Karpas-422 (cell line): ENCODE measurements at regions not wholly inside any gene's neighbourhood (a gene's known extent, or its start where the extent isn't known, plus 50 kb on each side); places are given as distances from the start of the nearest gene placed in this dataset.

ENCODE experiments used
- DNase-seq: peaks from one replicate; pipeline ENCODE4 v3.0.0-alpha.2; 2015
- H2AFZ ChIP-seq: fragments of 200-600 bp; sonication (generic); 2 replicates; pipeline ENCODE4 v1.6.1; 2014; ENCODE audit warnings: antibody characterized with exemption, low read length, mixed read lengths
- H3K27ac ChIP-seq: fragments of 200-600 bp; sonication (generic); 2 replicates; pipeline ENCODE4 v1.5.1; 2014; ENCODE audit warnings: mild to moderate bottlenecking, low read length, moderate library complexity
- H3K27me3 ChIP-seq: fragments of 200-600 bp; sonication (generic); 2 replicates; pipeline ENCODE4 v1.6.1; 2014; ENCODE audit warnings: low read length, mixed read lengths
- H3K36me3 ChIP-seq: fragments of 200-600 bp; sonication (generic); 2 replicates; pipeline ENCODE4 v1.6.1; 2014; ENCODE audit warnings: low read length, mixed read lengths; ENCODE audit not compliant: insufficient read depth
- H3K4me1 ChIP-seq: fragments of 200-600 bp; sonication (generic); 2 replicates; pipeline ENCODE4 v1.6.1; 2014; ENCODE audit warnings: mild to moderate bottlenecking, low read length, mixed read lengths
- H3K4me2 ChIP-seq: fragments of 200-600 bp; sonication (generic); 2 replicates; pipeline ENCODE4 v1.6.1; 2014; ENCODE audit warnings: low read length, low read depth, mild to moderate bottlenecking; ENCODE audit not compliant: poor library complexity, severe bottlenecking
- H3K4me3 ChIP-seq: fragments of 200-600 bp; sonication (generic); 2 replicates; pipeline ENCODE4 v1.5.1; 2014; ENCODE audit warnings: mild to moderate bottlenecking, antibody characterized with exemption, low read length, mixed read lengths
- H3K79me2 ChIP-seq: fragments of 200-600 bp; sonication (generic); 2 replicates; pipeline ENCODE4 v1.6.1; 2014; ENCODE audit warnings: mild to moderate bottlenecking, low read length, mixed read lengths
- H3K9ac ChIP-seq: fragments of 200-600 bp; sonication (generic); 2 replicates; pipeline ENCODE4 v1.6.0; 2014; ENCODE audit warnings: low read length
- H3K9me2 ChIP-seq: fragments of 200-600 bp; sonication (generic), shearing (Covaris generic); replicated peaks from 2 replicates; pipeline ENCODE4 v1.6.0; 2014; ENCODE audit warnings: mild to moderate bottlenecking, low read length, moderate library complexity; ENCODE audit not compliant: insufficient read depth
- H3K9me3 ChIP-seq: fragments of 300-700, 200-600 bp; sonication (generic); 2 replicates; pipeline ENCODE4 v1.6.1; 2014; ENCODE audit warnings: low read length, mixed read lengths
- H4K20me1 ChIP-seq: fragments of 200-600 bp; sonication (generic); 2 replicates; pipeline ENCODE4 v1.6.1; 2014; ENCODE audit warnings: mild to moderate bottlenecking, antibody characterized with exemption, low read length, low read depth; ENCODE audit not compliant: insufficient read depth

- H3K27ac ChIP-seq: no peak overlapping the region
- H2AFZ ChIP-seq: no peak overlapping the region
- no peaks in the 10 kb centered on the region; the same call in 1 of the 2 replicates for H3K27me3 ChIP-seq
- H3K4me2 ChIP-seq: no peak overlapping the region
- no peaks in the 10 kb centered on the region for H4K20me1 ChIP-seq
- no peaks in the 10 kb centered on the region for H3K79me2 ChIP-seq
- peaks cover 5% of the 10 kb centered on the region for H3K4me1 ChIP-seq
- no peaks in the 10 kb centered on the region for H3K9me2 ChIP-seq
- no peak for DNase-seq
- H3K9ac ChIP-seq: no peak overlapping the region
- peaks cover 3% of the 10 kb centered on the region; the same call in 1 of the 2 replicates for H3K9me3 ChIP-seq
- no peaks in the 10 kb centered on the region for H3K36me3 ChIP-seq
- no peak overlapping the region for H3K4me3 ChIP-seq
Measured at GRCh38 chr2:171247741-171248662, 87.3 kb upstream of the TLK1 start.

- no peak overlapping the region for H3K4me3 ChIP-seq
- no peak overlapping the region for H3K4me2 ChIP-seq
- no peaks in the 10 kb centered on the region for H3K9me2 ChIP-seq
- no peaks in the 10 kb centered on the region for H3K79me2 ChIP-seq
- peaks cover 3% of the 10 kb centered on the region; the same call in 1 of the 2 replicates for H3K9me3 ChIP-seq
- no peaks in the 10 kb centered on the region for H3K36me3 ChIP-seq
- no peaks in the 10 kb centered on the region; the same call in 1 of the 2 replicates for H3K27me3 ChIP-seq
- no peaks in the 10 kb centered on the region for H4K20me1 ChIP-seq
- no peak overlapping the region for H3K27ac ChIP-seq
- no peak overlapping the region for H2AFZ ChIP-seq
- peak; percentile 46 for DNase-seq
- H3K9ac ChIP-seq: no peak overlapping the region
- peaks cover 5% of the 10 kb centered on the region for H3K4me1 ChIP-seq
Measured at GRCh38 chr2:171244970-171245782, 84.5 kb upstream of the TLK1 start.

DNA sequence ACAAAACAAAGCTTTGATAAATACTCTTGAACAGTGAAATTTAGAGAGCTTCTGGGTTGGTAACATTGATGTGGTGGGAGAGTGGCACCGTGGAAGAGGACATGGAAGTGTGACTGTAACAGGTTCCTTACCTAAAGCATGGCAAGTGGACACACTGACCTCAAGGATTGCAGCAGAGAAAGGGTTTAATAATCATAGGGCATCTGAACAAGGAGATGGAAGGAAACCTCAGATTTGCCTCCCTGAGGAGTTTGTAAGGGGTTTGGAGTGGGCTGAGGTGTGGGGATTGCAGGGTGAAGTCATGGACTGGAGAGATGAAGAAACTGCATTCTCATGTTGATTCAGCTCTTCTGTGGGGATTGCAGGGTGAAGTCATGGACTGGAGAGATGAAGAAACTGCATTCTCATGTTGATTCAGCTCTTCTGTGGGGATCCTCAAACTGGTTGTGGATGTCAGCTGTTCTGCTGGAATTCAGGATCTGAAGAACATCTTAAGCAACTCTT lies 83.8 kb upstream of the TLK1 start:
- H2AFZ ChIP-seq: no peak overlapping the region
- H4K20me1 ChIP-seq: no peaks in the 10 kb centered on the region
- no peak overlapping the region for H3K27ac ChIP-seq
- H3K9me3 ChIP-seq: peaks cover 3% of the 10 kb centered on the region; the same call in 1 of the 2 replicates
- H3K36me3 ChIP-seq: no peaks in the 10 kb centered on the region
- H3K4me3 ChIP-seq: no peak overlapping the region
- no peak overlapping the region for H3K9ac ChIP-seq
- peaks cover 5% of the 10 kb centered on the region for H3K4me1 ChIP-seq
- H3K27me3 ChIP-seq: no peaks in the 10 kb centered on the region; the same call in 1 of the 2 replicates
- H3K79me2 ChIP-seq: no peaks in the 10 kb centered on the region
- no peaks in the 10 kb centered on the region for H3K9me2 ChIP-seq
- no peak for DNase-seq
- no peak overlapping the region for H3K4me2 ChIP-seq

- Histone ChIP-seq H3K27me3 (no peaks in the 10 kb centered on the region), H3K4me1 (no peaks in the 10 kb centered on the region), H2AFZ (no peak overlapping the region), H4K20me1 (no peaks in the 10 kb centered on the region), H3K4me2 (no peak overlapping the region), H3K9me2 (no peaks in the 10 kb centered on the region), H3K9ac (no peak overlapping the region), H3K4me3 (no peak overlapping the region), H3K79me2 (no peaks in the 10 kb centered on the region), H3K9me3 (peaks cover 3% of the 10 kb centered on the region; the same call in 1 of the 2 replicates), H3K36me3 (no peaks in the 10 kb centered on the region), H3K27ac (no peak overlapping the region)
- no peak for DNase-seq
Measured at GRCh38 chr2:171241771-171242170, 81.1 kb upstream of the TLK1 start.

- Histone ChIP-seq H4K20me1 (no peaks in the 10 kb centered on the region), H3K9me2 (no peaks in the 10 kb centered on the region), H3K36me3 (no peaks in the 10 kb centered on the region), H3K4me3 (no peak overlapping the region), H3K9me3 (no peaks in the 10 kb centered on the region), H3K79me2 (no peaks in the 10 kb centered on the region), H3K4me2 (no peak overlapping the region), H3K4me1 (no peaks in the 10 kb centered on the region), H2AFZ (no peak overlapping the region), H3K27ac (no peak overlapping the region), H3K9ac (no peak overlapping the region), H3K27me3 (no peaks in the 10 kb centered on the region)
- no peak for DNase-seq
Measured at GRCh38 chr2:171238946-171239345, 78.3 kb upstream of the TLK1 start.

DNA sequence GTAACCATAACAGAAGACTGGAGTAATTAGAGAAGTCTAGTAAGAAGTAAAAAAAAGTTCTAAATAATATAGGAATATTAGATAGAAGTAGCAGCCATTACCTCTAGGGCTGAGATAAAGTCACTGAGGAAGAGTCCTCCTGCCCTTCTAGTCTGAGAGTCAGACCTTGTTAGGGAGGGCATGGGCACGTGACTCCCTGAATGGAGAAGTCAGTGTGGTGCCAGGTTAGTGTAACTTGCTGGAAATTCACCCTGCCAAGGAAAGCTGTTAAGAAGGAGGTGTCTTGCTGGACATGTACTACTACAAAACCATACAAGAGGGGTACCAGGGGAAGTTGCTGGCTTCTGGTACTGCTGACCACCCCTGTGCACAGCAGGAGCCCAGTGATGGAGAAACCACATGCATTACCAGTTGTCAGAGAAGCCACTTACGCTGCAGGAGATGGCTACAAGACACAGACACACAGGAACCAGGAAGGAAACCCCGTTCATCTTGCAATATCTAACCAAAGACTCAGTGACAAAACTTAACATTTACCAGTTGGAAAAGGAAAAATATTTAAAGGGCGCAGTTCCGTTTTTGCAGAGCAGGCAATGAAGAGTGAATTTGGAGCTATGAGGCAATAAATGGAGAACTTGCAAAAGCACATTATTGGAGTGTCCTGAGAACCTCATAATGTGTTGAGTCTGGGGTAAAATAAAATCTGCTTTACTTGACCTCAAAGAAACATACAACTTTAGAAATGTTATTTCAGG lies 77.2 kb upstream of the TLK1 start:
- peak overlapping the region; percentile 3; the same call in 1 of the 2 replicates for H2AFZ ChIP-seq
- no peak overlapping the region for H3K27ac ChIP-seq
- H3K4me1 ChIP-seq: no peaks in the 10 kb centered on the region
- H3K36me3 ChIP-seq: no peaks in the 10 kb centered on the region
- no peak overlapping the region for H3K4me2 ChIP-seq
- no peaks in the 10 kb centered on the region for H3K27me3 ChIP-seq
- H3K9me3 ChIP-seq: no peaks in the 10 kb centered on the region
- no peaks in the 10 kb centered on the region for H3K79me2 ChIP-seq
- H4K20me1 ChIP-seq: no peaks in the 10 kb centered on the region
- H3K4me3 ChIP-seq: no peak overlapping the region
- H3K9ac ChIP-seq: no peak overlapping the region
- no peak for DNase-seq
- no peaks in the 10 kb centered on the region for H3K9me2 ChIP-seq

GRCh38 chr2:171235262-171235881 lies 74.7 kb upstream of the TLK1 start:
- H3K4me3 ChIP-seq: no peak overlapping the region
- no peaks in the 10 kb centered on the region for H3K9me2 ChIP-seq
- H3K36me3 ChIP-seq: no peaks in the 10 kb centered on the region
- no peaks in the 10 kb centered on the region for H4K20me1 ChIP-seq
- no peak overlapping the region for H3K27ac ChIP-seq
- H3K4me2 ChIP-seq: no peak overlapping the region
- no peaks in the 10 kb centered on the region for H3K79me2 ChIP-seq
- DNase-seq: no peak
- H3K4me1 ChIP-seq: no peaks in the 10 kb centered on the region
- no peak overlapping the region for H3K9ac ChIP-seq
- H2AFZ ChIP-seq: no peak overlapping the region
- no peaks in the 10 kb centered on the region for H3K9me3 ChIP-seq
- no peaks in the 10 kb centered on the region for H3K27me3 ChIP-seq
